VCaP (cell line): ENCODE measurements at regions not wholly inside any gene's neighbourhood (a gene's known extent, or its start where the extent isn't known, plus 50 kb on each side); places are given as distances from the start of the nearest gene placed in this dataset.
"Not testable (repeated sequence)": the region's sequence is repeated elsewhere in the genome, so short reads cannot be mapped to it uniquely, and the experiment has no call there.

ENCODE experiments used
- H3K27ac ChIP-seq: fragments of 450-650 bp; 2 replicates; pipeline ENCODE4 v1.5.1; 2017
- CTCF ChIP-seq: fragments of 450-650 bp; conservative IDR thresholded peaks from 2 replicates; pipeline ENCODE4 v1.5.1; 2017; ENCODE audit warnings: mild to moderate bottlenecking, moderate library complexity

- no peak for TF ChIP-seq CTCF
- peak overlapping the region; percentile 80 for H3K27ac ChIP-seq
Measured at GRCh38 chr9:86575137-86575536, 220.9 kb upstream of the TUT7 start.

- TF ChIP-seq CTCF, result no peak
- H3K27ac ChIP-seq, result no peak overlapping the region
Measured at GRCh38 chr9:86573886-86574285, 219.7 kb upstream of the TUT7 start.

- no peak for TF ChIP-seq CTCF
- no peak overlapping the region for H3K27ac ChIP-seq
Measured at GRCh38 chr9:86572904-86573303, 218.7 kb upstream of the TUT7 start.

GRCh38 chr9:86565603-86566002, 211.4 kb upstream of the TUT7 start:
- not testable (repeated sequence) for H3K27ac ChIP-seq

- TF ChIP-seq CTCF, result no peak
- H3K27ac ChIP-seq, result no peak overlapping the region
Measured at GRCh38 chr9:86563936-86564335, 209.7 kb upstream of the TUT7 start.

- TF ChIP-seq CTCF, result no peak
- H3K27ac ChIP-seq, result no peak overlapping the region
Measured at GRCh38 chr9:86563350-86563749, 209.1 kb upstream of the TUT7 start.

GRCh38 chr9:86562691-86563090, 208.5 kb upstream of the TUT7 start:
- no peak overlapping the region for H3K27ac ChIP-seq
- no peak for TF ChIP-seq CTCF

GRCh38 chr9:86557918-86558317, 203.7 kb upstream of the TUT7 start:
- TF ChIP-seq CTCF, result no peak
- no peak overlapping the region for H3K27ac ChIP-seq
